HG02981 (cell line): ENCODE measurements at regions not wholly inside any gene's neighbourhood (a gene's known extent, or its start where the extent isn't known, plus 50 kb on each side); places are given as distances from the start of the nearest gene placed in this dataset.
"Not testable (repeated sequence)": the region's sequence is repeated elsewhere in the genome, so short reads cannot be mapped to it uniquely, and the experiment has no call there.

Experiments used
- ATAC-seq: cut with Tn5 transposase; IDR thresholded peaks from one replicate; pipeline ENCODE4 v1.9.1; 2021; ENCODE audit warnings: mild to moderate bottlenecking, moderate library complexity; ENCODE audit not compliant: unreplicated experiment

- ATAC-seq = no peak
Measured at GRCh38 chr1:194069168-194069830, 882.9 kb upstream of the B3GALT2 start.

- no peak for ATAC-seq
Measured at GRCh38 chr1:194068446-194069167, 882.2 kb upstream of the B3GALT2 start.

GRCh38 chr1:194067772-194068171, 881.4 kb upstream of the B3GALT2 start:
- ATAC-seq = no peak

- no peak for ATAC-seq
Measured at GRCh38 chr1:194062962-194063361, 876.5 kb upstream of the B3GALT2 start.

GRCh38 chr1:194062526-194062925, 876.1 kb upstream of the B3GALT2 start:
- ATAC-seq = no peak

GRCh38 chr1:194060481-194060880, 874.1 kb upstream of the B3GALT2 start:
- no peak for ATAC-seq

GRCh38 chr1:194058268-194058667, 871.9 kb upstream of the B3GALT2 start:
- ATAC-seq = not testable (repeated sequence)

GRCh38 chr1:194056169-194056568, 869.8 kb upstream of the B3GALT2 start:
- no peak for ATAC-seq

GRCh38 chr1:194055536-194055935, 869.1 kb upstream of the B3GALT2 start:
- ATAC-seq = no peak

GRCh38 chr1:194052514-194053338, 866.3 kb upstream of the B3GALT2 start:
- ATAC-seq = no peak

- no peak for ATAC-seq
Measured at GRCh38 chr1:194047921-194048320, 861.5 kb upstream of the B3GALT2 start.

- no peak for ATAC-seq
Measured at GRCh38 chr1:194047206-194047605, 860.8 kb upstream of the B3GALT2 start.

GRCh38 chr1:194045416-194045815, 859.0 kb upstream of the B3GALT2 start:
- ATAC-seq = no peak

GRCh38 chr1:194044892-194045291, 858.5 kb upstream of the B3GALT2 start:
- ATAC-seq = no peak

GRCh38 chr1:194043984-194044755, 857.8 kb upstream of the B3GALT2 start:
- no peak for ATAC-seq

- no peak for ATAC-seq
Measured at GRCh38 chr1:194042736-194043135, 856.3 kb upstream of the B3GALT2 start.

GRCh38 chr1:194040496-194040895, 854.1 kb upstream of the B3GALT2 start:
- no peak for ATAC-seq

GRCh38 chr1:194039578-194039977, 853.2 kb upstream of the B3GALT2 start:
- no peak for ATAC-seq

- no peak for ATAC-seq
Measured at GRCh38 chr1:194033646-194034045, 847.2 kb upstream of the B3GALT2 start.

- no peak for ATAC-seq
Measured at GRCh38 chr1:194028002-194028401, 841.6 kb upstream of the B3GALT2 start.

GRCh38 chr1:194026422-194026821, 840.0 kb upstream of the B3GALT2 start:
- no peak for ATAC-seq
